CD14-positive monocyte (primary cell): ENCODE measurements at regions not wholly inside any gene's neighbourhood (a gene's known extent, or its start where the extent isn't known, plus 50 kb on each side); places are given as distances from the start of the nearest gene placed in this dataset.

Experiments used
- DNase-seq, 3 donors: peaks; one replicate each; pipeline ENCODE4 v3.0.0-alpha.2; 2011 to 2022
- H2AFZ ChIP-seq: 2 replicates; pipeline ENCODE4 v1.6.0; 2012; ENCODE audit warnings: mild to moderate bottlenecking, low read depth, low read length, inconsistent platforms; ENCODE audit not compliant: insufficient read depth, poor library complexity, severe bottlenecking
- H3K27ac ChIP-seq, 2 donors: 1 replicate in 1 of 2; 2 replicates in 1 of 2; pipeline ENCODE4 v1.5.1; 2012 to 2013; ENCODE audit warnings: low read length in 2 of 2, control low read depth in 1 of 2, inconsistent platforms in 1 of 2, low read depth in 1 of 2, mild to moderate bottlenecking in 1 of 2
- H3K27me3 ChIP-seq, 2 donors: one replicate each; pipeline versions ENCODE4 v1.6.0 to v1.6.1; 2011 to 2013; ENCODE audit warnings: low read length in 2 of 2; ENCODE audit not compliant: control insufficient read depth in 2 of 2, insufficient read depth in 2 of 2
- H3K36me3 ChIP-seq, 2 donors: replicated peaks in 1 of 2; 1 replicate in 1 of 2; 2 replicates in 1 of 2; pipeline versions ENCODE4 v1.5.1 to v1.6.1; 2012 to 2013; ENCODE audit warnings: low read length in 2 of 2, control low read depth in 1 of 2, inconsistent platforms in 1 of 2, mild to moderate bottlenecking in 1 of 2; ENCODE audit not compliant: insufficient read depth in 2 of 2, control insufficient read depth in 1 of 2
- H3K4me1 ChIP-seq, 2 donors: 1 replicate in 1 of 2; 2 replicates in 1 of 2; pipeline versions ENCODE4 v1.5.1 to v1.6.1; 2012 to 2013; ENCODE audit warnings: low read length in 2 of 2, control low read depth in 1 of 2, inconsistent platforms in 1 of 2, mild to moderate bottlenecking in 1 of 2, moderate library complexity in 1 of 2; ENCODE audit not compliant: insufficient read depth in 2 of 2, control insufficient read depth in 1 of 2
- H3K4me2 ChIP-seq: replicated peaks from 2 replicates; pipeline ENCODE3; 2012; ENCODE audit warnings: low read length, moderate library complexity, mild to moderate bottlenecking; ENCODE audit not compliant: poor library complexity, severe bottlenecking; ENCODE audit errors: extremely low read depth
- H3K4me3 ChIP-seq, 3 experiments: fragments of 200-600 bp in 1 of 3; sonication (generic) in 1 of 3; replicated peaks in 1 of 3; 1 replicate in 2 of 3; 2 replicates in 1 of 3; pipeline ENCODE4 v1.5.1; 2011 to 2013; ENCODE audit warnings: low read length in 3 of 3, mild to moderate bottlenecking in 3 of 3, control low read depth in 2 of 3, low read depth in 2 of 3, inconsistent platforms in 1 of 3, moderate library complexity in 1 of 3
- H3K79me2 ChIP-seq: 2 replicates; pipeline ENCODE4 v1.6.0; 2012; ENCODE audit warnings: mild to moderate bottlenecking, control low read depth, inconsistent platforms, low read length, moderate library complexity; ENCODE audit not compliant: insufficient read depth
- H3K9ac ChIP-seq: 2 replicates; pipeline ENCODE4 v1.6.0; 2017; ENCODE audit warnings: low read length, mild to moderate bottlenecking; ENCODE audit not compliant: insufficient read depth, poor library complexity, severe bottlenecking
- H3K9me3 ChIP-seq, 2 donors: replicated peaks in 1 of 2; 1 replicate in 1 of 2; 2 replicates in 1 of 2; pipeline versions ENCODE4 v1.5.1 to v1.6.1; 2012 to 2013; ENCODE audit warnings: low read length in 2 of 2, control low read depth in 1 of 2; ENCODE audit not compliant: control insufficient read depth in 1 of 2, insufficient read depth in 1 of 2
- H4K20me1 ChIP-seq: 2 replicates; pipeline ENCODE4 v1.6.0; 2012; ENCODE audit warnings: mild to moderate bottlenecking, low read length, control low read depth, moderate library complexity; ENCODE audit not compliant: insufficient read depth
- H3K27ac Mint-ChIP-seq, 7 donors: one replicate each; pipeline ENCODE4 v1.8.0; 2020; ENCODE audit warnings: mild to moderate bottlenecking in 7 of 7, mixed read lengths in 7 of 7, moderate library complexity in 6 of 7, inconsistent platforms in 2 of 7
- H3K27me3 Mint-ChIP-seq, 3 donors: one replicate each; pipeline ENCODE4 v1.8.0; 2021 to 2022; ENCODE audit warnings: low read depth in 3 of 3, mild to moderate bottlenecking in 3 of 3, mixed read lengths in 3 of 3, moderate library complexity in 3 of 3, inconsistent platforms in 1 of 3
- H3K36me3 Mint-ChIP-seq, 2 donors: one replicate each; pipeline ENCODE4 v1.8.0; 2020; ENCODE audit warnings: mixed read lengths in 2 of 2, inconsistent platforms in 1 of 2, mild to moderate bottlenecking in 1 of 2
- H3K4me1 Mint-ChIP-seq: one replicate; pipeline ENCODE4 v1.8.0; 2020; ENCODE audit warnings: mild to moderate bottlenecking, mixed read lengths
- H3K4me3 Mint-ChIP-seq, 2 donors: one replicate each; pipeline ENCODE4 v1.8.0; 2020; ENCODE audit warnings: mild to moderate bottlenecking in 2 of 2, mixed read lengths in 2 of 2, moderate library complexity in 1 of 2
- H3K9me3 Mint-ChIP-seq, 7 donors: one replicate each; pipeline ENCODE4 v1.8.0; 2020 to 2022; ENCODE audit warnings: mixed read lengths in 7 of 7, mild to moderate bottlenecking in 6 of 7, moderate library complexity in 6 of 7, inconsistent platforms in 2 of 7
- WGBS: methylation state at CpG from one replicate; pipeline ENCODE4 v1.1.5; 2013; ENCODE audit warnings: missing lambda C conversion rate; ENCODE audit not compliant: insufficient coverage; 5-methylcytosine and 5-hydroxymethylcytosine counted together
- intact Hi-C, 2 donors: fragments of 100-400 bp; cut with micrococcal nuclease; formaldehyde crosslinking; loops; one replicate each; pipeline versions ENCODE4 v1.15.0 to v1.15.1; 2023
- TF ChIP-seq, protein P1 (sequence below): fragments of 200-600 bp; IDR thresholded peaks from one replicate; pipeline ENCODE4 v1.8.0; 2022; ENCODE audit warnings: antibody characterized with exemption, mild to moderate bottlenecking

DNA sequence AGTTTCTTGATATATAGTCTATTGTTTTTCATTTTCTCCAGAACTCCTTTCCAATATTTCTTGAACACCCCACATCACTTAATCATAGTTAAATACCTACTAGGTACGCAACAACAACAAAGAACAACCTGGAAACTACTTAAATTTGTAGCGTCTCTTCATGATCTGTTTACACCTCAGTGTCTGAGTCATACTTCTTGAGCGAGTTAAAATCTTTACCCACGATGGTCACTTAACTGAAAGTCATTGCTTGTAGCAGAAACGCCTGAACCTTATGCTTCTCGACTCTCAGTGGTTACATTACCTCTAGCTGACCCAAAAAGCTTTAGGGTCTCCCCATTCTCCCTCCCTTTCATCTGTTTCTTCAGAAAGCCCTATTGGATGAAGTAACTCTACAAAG lies 131.3 kb downstream of the EN1 start:
- H3K27ac Mint-ChIP-seq: no peak overlapping the region
- H3K79me2 ChIP-seq: no peaks in the 10 kb centered on the region
- no peak overlapping the region for H3K4me2 ChIP-seq
- H3K27me3 ChIP-seq: no peaks in the 10 kb centered on the region
- H3K9me3 ChIP-seq: no peaks in the 10 kb centered on the region
- H3K36me3 Mint-ChIP-seq: no peaks in the 10 kb centered on the region
- H3K27ac ChIP-seq: no peak overlapping the region
- intact Hi-C loops: no loop called here
- no peaks in the 10 kb centered on the region for H3K36me3 ChIP-seq
- no peak overlapping the region for H3K9ac ChIP-seq
- H3K9me3 Mint-ChIP-seq: peaks cover 0 to 2% (median 0%) of the 10 kb centered on the region in 7 donors
- WGBS: 96% methylated on average over 4 of the region's 6 CpGs
- no peak overlapping the region for H3K4me3 ChIP-seq
- no peaks in the 10 kb centered on the region for H3K4me1 ChIP-seq
- H3K4me1 Mint-ChIP-seq: no peaks in the 10 kb centered on the region
- no peak overlapping the region for H2AFZ ChIP-seq
- no peaks in the 10 kb centered on the region for H4K20me1 ChIP-seq
- peaks cover 0 to 5% (median 1%) of the 10 kb centered on the region in 3 donors for H3K27me3 Mint-ChIP-seq
- no peak for DNase-seq
- no peak overlapping the region for H3K4me3 Mint-ChIP-seq
- TF ChIP-seq, protein P1, sequence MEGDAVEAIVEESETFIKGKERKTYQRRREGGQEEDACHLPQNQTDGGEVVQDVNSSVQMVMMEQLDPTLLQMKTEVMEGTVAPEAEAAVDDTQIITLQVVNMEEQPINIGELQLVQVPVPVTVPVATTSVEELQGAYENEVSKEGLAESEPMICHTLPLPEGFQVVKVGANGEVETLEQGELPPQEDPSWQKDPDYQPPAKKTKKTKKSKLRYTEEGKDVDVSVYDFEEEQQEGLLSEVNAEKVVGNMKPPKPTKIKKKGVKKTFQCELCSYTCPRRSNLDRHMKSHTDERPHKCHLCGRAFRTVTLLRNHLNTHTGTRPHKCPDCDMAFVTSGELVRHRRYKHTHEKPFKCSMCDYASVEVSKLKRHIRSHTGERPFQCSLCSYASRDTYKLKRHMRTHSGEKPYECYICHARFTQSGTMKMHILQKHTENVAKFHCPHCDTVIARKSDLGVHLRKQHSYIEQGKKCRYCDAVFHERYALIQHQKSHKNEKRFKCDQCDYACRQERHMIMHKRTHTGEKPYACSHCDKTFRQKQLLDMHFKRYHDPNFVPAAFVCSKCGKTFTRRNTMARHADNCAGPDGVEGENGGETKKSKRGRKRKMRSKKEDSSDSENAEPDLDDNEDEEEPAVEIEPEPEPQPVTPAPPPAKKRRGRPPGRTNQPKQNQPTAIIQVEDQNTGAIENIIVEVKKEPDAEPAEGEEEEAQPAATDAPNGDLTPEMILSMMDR: no peak

DNA sequence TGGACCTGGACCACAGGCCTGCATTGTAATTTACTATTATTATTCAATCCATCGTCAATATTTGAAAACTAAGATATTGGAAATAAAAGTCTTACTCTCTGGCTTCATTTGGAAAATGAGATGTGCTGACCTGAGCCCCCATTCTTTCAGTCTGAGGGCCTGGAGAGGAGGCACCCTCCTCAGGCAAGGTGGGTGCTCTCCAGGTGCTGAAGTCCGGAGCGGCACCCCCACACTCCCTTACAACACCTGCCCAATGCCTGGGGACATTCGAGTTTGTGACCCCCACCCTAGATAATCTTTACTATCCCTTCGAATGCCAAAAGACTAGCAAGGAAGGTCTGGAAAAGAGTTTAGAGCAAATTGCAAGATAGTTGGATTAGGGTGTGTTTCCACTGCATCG lies 133.3 kb downstream of the EN1 start:
- Histone ChIP-seq H3K79me2 (no peaks in the 10 kb centered on the region), H3K9me3 (no peaks in the 10 kb centered on the region), H3K4me1 (no peaks in the 10 kb centered on the region), H3K36me3 (no peaks in the 10 kb centered on the region), H2AFZ (no peak overlapping the region), H3K4me2 (no peak overlapping the region), H3K4me3 (no peak overlapping the region), H3K27ac (no peak overlapping the region), H4K20me1 (no peaks in the 10 kb centered on the region), H3K27me3 (no peaks in the 10 kb centered on the region), H3K9ac (no peak overlapping the region)
- intact Hi-C loops: no loop called here
- Mint-ChIP-seq H3K27ac (no peak overlapping the region), H3K27me3 (peaks cover 0 to 5% (median 1%) of the 10 kb centered on the region in 3 donors), H3K4me1 (no peaks in the 10 kb centered on the region), H3K36me3 (no peaks in the 10 kb centered on the region), H3K9me3 (peaks cover 0 to 2% (median 0%) of the 10 kb centered on the region in 7 donors), H3K4me3 (no peak overlapping the region)
- TF ChIP-seq, protein P1: no peak
- WGBS: no CpG with 5 or more reads among the region's 6 CpGs
- no peak for DNase-seq
